Spinal cord (tissue), 9 donors: ENCODE measurements at regions not wholly inside any gene's neighbourhood (a gene's known extent, or its start where the extent isn't known, plus 50 kb on each side); places are given as distances from the start of the nearest gene placed in this dataset.

Source experiments
- DNase-seq, 6 donors: peaks; one replicate each; pipeline versions ENCODE4 v3.0.0 to v3.0.0-alpha.2; 2013 to 2015; ENCODE audit warnings: low spot score in 6 of 6, low read depth in 4 of 6
- H3K27ac ChIP-seq: one replicate; pipeline ENCODE4 v1.5.1; 2013; ENCODE audit warnings: low read depth, low read length, control low read depth
- H3K27me3 ChIP-seq: one replicate; pipeline ENCODE4 v1.6.1; 2013; ENCODE audit warnings: low read length; ENCODE audit not compliant: control insufficient read depth, insufficient read depth
- H3K36me3 ChIP-seq: one replicate; pipeline ENCODE4 v1.6.1; 2013; ENCODE audit warnings: low read length; ENCODE audit not compliant: control insufficient read depth, insufficient read depth
- H3K4me1 ChIP-seq: one replicate; pipeline ENCODE4 v1.6.1; 2013; ENCODE audit warnings: low read length; ENCODE audit not compliant: control insufficient read depth, insufficient read depth
- H3K4me3 ChIP-seq: one replicate; pipeline ENCODE4 v1.5.1; 2013; ENCODE audit warnings: low read depth, low read length, control low read depth
- H3K9me3 ChIP-seq: one replicate; pipeline ENCODE4 v1.6.1; 2013; ENCODE audit warnings: low read length; ENCODE audit not compliant: control insufficient read depth, insufficient read depth
- WGBS: methylation state at CpG from one replicate; pipeline ENCODE4 v1.1.5; 2013; ENCODE audit warnings: missing lambda C conversion rate; ENCODE audit not compliant: insufficient coverage; 5-methylcytosine and 5-hydroxymethylcytosine counted together
- donor health status: healthy.

DNA sequence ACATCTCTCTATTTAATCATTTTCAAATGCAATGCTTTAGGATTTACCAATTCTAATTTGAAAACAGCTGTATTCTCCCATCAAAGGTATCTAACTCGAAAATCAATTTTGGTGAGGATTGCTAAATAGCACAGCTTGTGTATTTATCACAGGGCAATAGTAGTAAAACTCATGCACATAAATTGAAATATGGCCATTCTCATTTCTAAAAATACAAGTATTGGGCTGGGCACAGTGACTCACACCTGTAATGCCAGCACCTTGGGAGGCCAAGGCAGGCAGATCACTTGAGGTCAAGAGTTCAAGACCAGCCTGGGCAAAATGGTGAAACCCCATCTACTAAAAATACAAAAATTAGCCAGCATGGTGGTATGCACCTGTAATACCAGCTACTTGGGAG lies 164.8 kb upstream of the RASA1 start:
- Histone ChIP-seq H3K27ac (no peak overlapping the region), H3K4me1 (no peaks in the 10 kb centered on the region), H3K36me3 (no peaks in the 10 kb centered on the region), H3K4me3 (no peak overlapping the region), H3K27me3 (no peaks in the 10 kb centered on the region), H3K9me3 (no peaks in the 10 kb centered on the region)
- no peak for DNase-seq
- WGBS: no CpG with 5 or more reads among the region's 1 CpG

- no peak for DNase-seq
- no peaks in the 10 kb centered on the region for H3K4me1 ChIP-seq
- H3K4me3 ChIP-seq: no peak overlapping the region
- no peaks in the 10 kb centered on the region for H3K27me3 ChIP-seq
- H3K9me3 ChIP-seq: no peaks in the 10 kb centered on the region
- H3K27ac ChIP-seq: no peak overlapping the region
- no peaks in the 10 kb centered on the region for H3K36me3 ChIP-seq
Observed at GRCh38 chr5:87103616-87104287, 163.9 kb upstream of the RASA1 start.

DNA sequence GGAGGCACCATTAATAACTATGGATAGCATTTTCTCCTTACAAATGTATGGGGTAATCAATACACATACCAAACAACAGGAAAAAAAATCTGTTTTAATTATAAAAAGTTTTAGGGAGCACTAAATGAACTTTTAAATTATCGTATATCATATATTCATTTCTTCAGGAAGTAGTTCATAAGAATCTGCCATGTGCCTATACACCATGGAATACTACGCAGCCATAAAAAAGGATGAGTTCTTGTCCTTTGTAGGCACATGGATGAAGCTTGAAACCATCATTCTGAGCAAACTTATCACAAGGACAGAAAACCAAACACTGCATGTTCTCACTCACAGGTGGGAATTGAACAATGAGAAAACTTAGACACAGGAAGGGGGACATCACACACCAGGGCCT lies 162.1 kb upstream of the RASA1 start:
- no peaks in the 10 kb centered on the region for H3K27me3 ChIP-seq
- H3K27ac ChIP-seq: no peak overlapping the region
- no peak overlapping the region for H3K4me3 ChIP-seq
- H3K9me3 ChIP-seq: no peaks in the 10 kb centered on the region
- no CpG with 5 or more reads among the region's 2 CpGs for WGBS
- H3K4me1 ChIP-seq: no peaks in the 10 kb centered on the region
- DNase-seq: no peak
- H3K36me3 ChIP-seq: no peaks in the 10 kb centered on the region

DNA sequence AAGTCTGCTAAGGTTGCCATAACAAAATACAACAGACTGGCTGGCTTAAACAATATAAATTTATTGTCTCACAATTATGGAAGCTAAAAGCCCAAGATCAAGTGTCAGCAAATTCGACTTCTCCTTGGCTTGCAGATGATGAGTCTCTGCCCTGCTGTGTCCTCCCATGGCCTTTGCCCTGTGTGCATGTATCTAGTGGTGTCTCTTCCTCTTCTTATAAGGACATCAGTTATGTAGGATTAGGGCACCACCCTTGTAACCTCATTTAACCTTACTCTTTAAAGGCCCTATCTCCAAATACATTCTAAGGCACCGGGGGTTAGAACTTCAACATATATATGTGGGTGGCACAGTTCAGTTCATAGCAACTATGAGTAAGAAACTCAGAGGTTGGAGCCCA lies 157.9 kb upstream of the RASA1 start:
- H3K27me3 ChIP-seq: no peaks in the 10 kb centered on the region
- H3K27ac ChIP-seq: no peak overlapping the region
- no CpG with 5 or more reads among the region's 2 CpGs for WGBS
- H3K4me1 ChIP-seq: no peaks in the 10 kb centered on the region
- no peaks in the 10 kb centered on the region for H3K36me3 ChIP-seq
- H3K9me3 ChIP-seq: no peaks in the 10 kb centered on the region
- no peak overlapping the region for H3K4me3 ChIP-seq
- no peak for DNase-seq

- no peaks in the 10 kb centered on the region for H3K9me3 ChIP-seq
- H3K4me1 ChIP-seq: no peaks in the 10 kb centered on the region
- H3K27me3 ChIP-seq: no peaks in the 10 kb centered on the region
- H3K27ac ChIP-seq: no peak overlapping the region
- DNase-seq: no peak
- no peak overlapping the region for H3K4me3 ChIP-seq
- WGBS: no CpG with 5 or more reads among the region's 2 CpGs
- no peaks in the 10 kb centered on the region for H3K36me3 ChIP-seq
Observed at GRCh38 chr5:87110721-87111120, 157.0 kb upstream of the RASA1 start.

DNA sequence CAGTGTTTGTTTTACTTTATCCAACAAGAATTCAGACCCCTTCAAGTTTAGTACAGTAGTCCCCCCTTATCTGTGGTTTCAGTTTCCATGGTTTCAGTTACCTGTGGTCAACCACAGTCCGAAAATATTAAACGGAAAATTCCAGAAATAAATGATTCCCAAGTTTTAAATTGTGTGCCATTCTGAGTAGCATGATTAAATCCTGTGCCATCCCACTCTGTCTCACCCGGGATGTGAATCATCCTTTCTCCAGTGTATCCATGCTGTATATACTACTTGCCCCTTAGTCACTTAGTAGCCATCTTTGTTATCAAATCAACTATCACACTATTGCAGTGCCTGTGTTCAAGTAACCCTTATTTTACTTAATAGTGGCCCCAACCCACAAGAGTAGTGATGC lies 153.8 kb upstream of the RASA1 start:
- H3K27me3 ChIP-seq: no peaks in the 10 kb centered on the region
- no peak overlapping the region for H3K4me3 ChIP-seq
- no peak overlapping the region for H3K27ac ChIP-seq
- no peak for DNase-seq
- no peaks in the 10 kb centered on the region for H3K9me3 ChIP-seq
- H3K4me1 ChIP-seq: no peaks in the 10 kb centered on the region
- WGBS: 92% methylated on average over 2 of the region's 3 CpGs
- H3K36me3 ChIP-seq: no peaks in the 10 kb centered on the region

GRCh38 chr5:87114631-87115030 lies 153.1 kb upstream of the RASA1 start:
- no peaks in the 10 kb centered on the region for H3K4me1 ChIP-seq
- no peak for DNase-seq
- H3K27me3 ChIP-seq: no peaks in the 10 kb centered on the region
- H3K4me3 ChIP-seq: no peak overlapping the region
- WGBS: 91% methylated on average over 4 of the region's 4 CpGs
- no peak overlapping the region for H3K27ac ChIP-seq
- no peaks in the 10 kb centered on the region for H3K9me3 ChIP-seq
- H3K36me3 ChIP-seq: no peaks in the 10 kb centered on the region

- no CpG with 5 or more reads among the region's 3 CpGs for WGBS
- Histone ChIP-seq H3K27me3 (no peaks in the 10 kb centered on the region), H3K4me3 (no peak overlapping the region), H3K4me1 (no peaks in the 10 kb centered on the region), H3K27ac (no peak overlapping the region), H3K9me3 (no peaks in the 10 kb centered on the region), H3K36me3 (no peaks in the 10 kb centered on the region)
- DNase-seq: no peak
Observed at GRCh38 chr5:87115839-87116364, 151.8 kb upstream of the RASA1 start.

- Histone ChIP-seq H3K27ac (no peak overlapping the region), H3K27me3 (no peaks in the 10 kb centered on the region), H3K4me3 (no peak overlapping the region), H3K36me3 (no peaks in the 10 kb centered on the region), H3K9me3 (no peaks in the 10 kb centered on the region), H3K4me1 (no peaks in the 10 kb centered on the region)
- no peak for DNase-seq
- WGBS: no CpG with 5 or more reads among the region's 2 CpGs
Observed at GRCh38 chr5:87116825-87117512, 150.7 kb upstream of the RASA1 start.

DNA sequence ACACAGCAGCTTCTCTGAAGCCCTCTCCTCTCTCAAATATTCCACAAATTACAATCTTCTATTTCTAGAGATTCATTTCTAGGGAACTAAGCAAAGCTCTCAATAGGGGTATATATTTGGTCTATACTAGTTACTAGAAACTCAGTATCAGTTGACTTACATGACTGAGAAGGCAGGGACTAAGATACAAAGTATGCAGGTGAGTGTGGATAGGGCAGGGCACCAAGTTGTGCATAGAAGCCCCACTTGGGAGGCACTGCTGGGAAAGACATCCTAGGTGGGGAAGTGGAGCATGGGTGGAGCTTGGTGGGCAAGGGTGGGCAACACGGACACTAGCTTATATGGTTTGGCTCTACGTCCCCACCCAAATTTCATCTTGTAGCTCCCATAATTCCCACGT lies 148.1 kb upstream of the RASA1 start:
- H3K4me1 ChIP-seq: no peaks in the 10 kb centered on the region
- no peak overlapping the region for H3K27ac ChIP-seq
- no peaks in the 10 kb centered on the region for H3K36me3 ChIP-seq
- H3K9me3 ChIP-seq: no peaks in the 10 kb centered on the region
- DNase-seq: no peak
- H3K4me3 ChIP-seq: no peak overlapping the region
- no CpG with 5 or more reads among the region's 3 CpGs for WGBS
- H3K27me3 ChIP-seq: no peaks in the 10 kb centered on the region
